ENCODE measurements at regions not wholly inside any gene's neighbourhood (a gene's known extent, or its start where the extent isn't known, plus 50 kb on each side); places are given as distances from the start of the nearest gene placed in this dataset.

- intact Hi-C loops (cut with DNase I; ENCODE audit: low total_unique reads): no loop called here
- 86 to 97% (median 92%) methylated on average over 3 of the region's 3 CpGs for WGBS, 5 donors
- no peak overlapping the region for H3K4me3 ChIP-seq
- H3K36me3 ChIP-seq: no peaks in the 10 kb centered on the region
- DNase-seq: no peak
- no peak overlapping the region for H3K27ac ChIP-seq
- no peaks in the 10 kb centered on the region for H3K4me1 ChIP-seq
- H3K9me3 ChIP-seq: no peaks in the 10 kb centered on the region
- no peaks in the 10 kb centered on the region for H3K27me3 ChIP-seq
- TF ChIP-seq POLR2AphosphoS5 (IDR thresholded peaks at IDR 0.05): no peak
- no peak for TF ChIP-seq EP300 (IDR thresholded peaks at IDR 0.05)
- TF ChIP-seq POLR2A (IDR thresholded peaks at IDR 0.05): no peak
- no peak for TF ChIP-seq CTCF (IDR thresholded peaks at IDR 0.05)
These were observed 630.0 kb downstream of the TAF11L14 start for GRCh38 chr5:18264126-18264882.

- Histone ChIP-seq H3K27ac (no peak overlapping the region), H3K9me3 (no peaks in the 10 kb centered on the region), H3K4me1 (no peaks in the 10 kb centered on the region), H3K27me3 (no peaks in the 10 kb centered on the region), H3K4me3 (no peak overlapping the region), H3K36me3 (no peaks in the 10 kb centered on the region)
- WGBS, 5 donors: 75 to 89% (median 83%) methylated on average over 4 of the region's 4 CpGs
- intact Hi-C loops (cut with DNase I; ENCODE audit: low total_unique reads): no loop called here
- TF ChIP-seq EP300 (IDR thresholded peaks at IDR 0.05) (no peak), POLR2AphosphoS5 (IDR thresholded peaks at IDR 0.05) (no peak), CTCF (IDR thresholded peaks at IDR 0.05) (no peak), POLR2A (IDR thresholded peaks at IDR 0.05) (no peak)
- DNase-seq: peak in 1 of 2 donors; percentile 8
These were observed 636.5 kb downstream of the TAF11L14 start for GRCh38 chr5:18270635-18271338.

GRCh38 chr5:18276939-18277338 is 642.7 kb downstream of the TAF11L14 start:
- no peak for DNase-seq
- 90 to 95% (median 93%) methylated on average over 5 of the region's 5 CpGs for WGBS, 5 donors
- Histone ChIP-seq H3K36me3 (no peaks in the 10 kb centered on the region), H3K9me3 (no peaks in the 10 kb centered on the region), H3K27me3 (no peaks in the 10 kb centered on the region), H3K4me1 (no peaks in the 10 kb centered on the region), H3K27ac (no peak overlapping the region), H3K4me3 (no peak overlapping the region)
- no peak for TF ChIP-seq CTCF (IDR thresholded peaks at IDR 0.05)
- no peak for TF ChIP-seq POLR2AphosphoS5 (IDR thresholded peaks at IDR 0.05)
- no peak for TF ChIP-seq POLR2A (IDR thresholded peaks at IDR 0.05)
- no peak for TF ChIP-seq EP300 (IDR thresholded peaks at IDR 0.05)
- intact Hi-C loops (cut with DNase I; ENCODE audit: low total_unique reads): no loop called here

GRCh38 chr5:18281947-18282581 is 647.8 kb downstream of the TAF11L14 start:
- intact Hi-C loops (cut with DNase I; ENCODE audit: low total_unique reads): no loop called here
- H3K27ac ChIP-seq: no peak overlapping the region
- no peak overlapping the region for H3K4me3 ChIP-seq
- H3K27me3 ChIP-seq: no peaks in the 10 kb centered on the region
- H3K9me3 ChIP-seq: no peaks in the 10 kb centered on the region
- DNase-seq: peak in 1 of 2 donors; percentile 62
- no peaks in the 10 kb centered on the region for H3K4me1 ChIP-seq
- no peaks in the 10 kb centered on the region for H3K36me3 ChIP-seq
- TF ChIP-seq CTCF (IDR thresholded peaks at IDR 0.05) (peak in 2 of 7 experiments; percentile 13 to 26), EP300 (IDR thresholded peaks at IDR 0.05) (no peak)
- WGBS, 5 donors: 40 to 56% (median 47%) methylated on average over 4 of the region's 4 CpGs
